Suppressor macrophage treated with lipopolysaccharide for 1 hour (primary cell): ENCODE measurements at regions not wholly inside any gene's neighbourhood (a gene's known extent, or its start where the extent isn't known, plus 50 kb on each side); places are given as distances from the start of the nearest gene placed in this dataset.
A peak's percentile ranks its signal among the peaks of the same experiment; 100 is the strongest.

Source experiments
- DNase-seq, 3 donors: peaks; one replicate each; pipeline ENCODE4 v3.0.0-alpha.2; 2020 to 2022

DNA sequence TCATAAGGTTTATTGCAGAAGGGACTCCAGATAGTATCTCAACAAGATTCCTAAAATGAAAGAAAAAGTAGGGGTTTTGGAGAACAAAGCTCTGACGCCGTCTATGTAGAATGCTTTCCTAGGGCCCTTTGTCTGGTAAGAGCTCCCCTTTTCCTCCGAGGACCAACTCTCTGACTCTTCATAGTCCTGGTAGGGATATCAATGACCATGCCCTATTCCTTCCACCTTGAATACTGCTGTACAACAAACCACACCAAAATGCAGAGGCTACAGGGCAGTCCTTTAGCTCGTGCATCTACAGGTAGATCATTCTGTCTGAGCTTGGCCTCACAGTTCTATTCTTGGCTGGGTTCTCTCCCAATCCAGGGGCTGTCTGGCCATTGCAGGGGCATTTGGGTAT, 190.3 kb downstream of the WDR11 start:
- DNase-seq, result no peak

DNA sequence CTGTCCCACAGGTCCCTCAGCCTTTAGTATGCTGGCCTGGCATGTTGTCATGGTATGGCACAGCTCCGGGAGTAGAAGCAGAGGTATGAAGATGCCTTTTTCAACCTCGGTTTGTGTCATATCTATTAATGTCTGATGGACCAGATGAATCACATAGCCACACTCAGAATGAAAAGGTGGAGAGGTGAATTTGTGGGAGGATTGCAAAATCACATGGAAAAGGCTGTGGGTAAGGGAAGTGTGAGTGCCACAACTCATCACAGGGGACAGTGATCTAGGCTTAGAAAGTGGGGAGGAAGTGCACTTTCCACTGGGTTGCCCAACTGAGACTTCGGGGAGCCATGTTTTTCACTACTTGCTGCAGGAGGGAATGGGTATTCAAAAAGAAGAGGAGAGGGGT, 190.7 kb downstream of the WDR11 start:
- no peak for DNase-seq

DNA sequence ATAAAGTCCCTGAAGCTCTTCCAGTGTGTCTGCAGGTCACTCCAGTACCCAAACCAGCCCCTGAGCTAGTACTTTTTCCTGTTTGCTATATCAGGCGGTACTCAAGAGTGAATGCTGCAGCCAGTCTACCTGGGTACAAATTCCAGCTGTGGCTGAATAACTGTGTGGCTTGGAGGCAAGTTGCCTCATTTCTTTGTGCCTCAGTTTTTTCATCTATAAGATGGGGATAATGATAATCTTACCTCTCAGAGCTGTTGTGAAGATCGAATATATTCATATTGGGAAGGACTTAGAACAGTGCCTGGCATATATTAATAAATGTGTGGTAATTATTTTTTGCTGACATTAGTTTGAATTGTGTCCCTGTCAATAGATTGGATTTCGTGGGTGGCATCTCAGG, 191.2 kb downstream of the WDR11 start:
- no peak for DNase-seq

DNA sequence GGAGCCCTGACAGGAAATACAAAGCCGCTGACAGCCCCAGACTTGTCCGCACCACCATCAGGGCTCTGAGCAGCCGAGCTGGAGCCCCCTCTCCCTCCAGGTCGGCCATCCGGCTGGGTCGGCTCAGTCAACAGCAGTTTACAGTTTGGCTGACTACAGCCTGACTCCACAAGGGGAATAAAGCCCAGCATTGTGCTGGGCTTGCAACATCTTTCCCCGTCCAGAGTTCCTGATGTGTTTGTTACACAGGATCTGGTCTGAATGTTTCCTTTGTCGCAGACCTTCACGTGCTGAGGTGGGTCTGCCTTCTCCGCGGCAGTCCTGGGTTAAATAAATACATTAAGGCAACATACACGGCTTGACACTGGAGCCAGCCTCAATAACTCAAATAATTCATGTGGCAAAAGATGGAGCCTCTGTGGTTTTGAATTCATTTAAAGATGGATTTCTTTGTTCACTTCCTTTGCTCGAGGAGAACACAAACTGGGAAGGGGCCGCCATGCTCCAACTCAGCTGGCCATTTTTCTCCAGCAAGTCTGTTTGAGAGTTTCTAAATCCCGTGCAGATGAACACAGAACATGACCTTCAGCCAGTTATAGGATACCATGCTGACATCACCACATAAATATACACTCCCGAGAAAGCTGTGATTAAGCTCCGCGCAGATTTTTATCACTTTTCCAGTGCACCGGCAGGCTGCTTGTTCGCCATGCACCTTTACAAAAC, 192.1 kb downstream of the WDR11 start:
- no peak for DNase-seq

DNA sequence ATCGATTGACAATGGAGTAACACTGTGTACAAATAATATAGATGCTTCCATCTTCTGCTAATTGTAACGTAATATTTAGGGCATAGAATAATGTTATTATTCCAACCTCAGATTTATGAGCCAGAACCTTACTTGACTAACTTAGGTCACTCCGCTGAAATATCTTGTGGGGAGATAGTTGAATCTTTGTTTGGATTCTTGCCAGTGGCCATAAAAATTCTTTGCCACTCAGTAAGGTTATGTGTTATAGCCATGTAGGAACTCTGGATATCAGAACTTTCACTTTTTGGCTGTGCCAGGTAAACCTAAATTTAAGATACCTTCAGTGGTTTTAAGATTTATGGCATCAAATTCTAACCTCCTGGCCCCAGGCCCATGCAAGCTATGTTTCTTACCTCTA, 197.6 kb downstream of the WDR11 start:
- no peak for DNase-seq

DNA sequence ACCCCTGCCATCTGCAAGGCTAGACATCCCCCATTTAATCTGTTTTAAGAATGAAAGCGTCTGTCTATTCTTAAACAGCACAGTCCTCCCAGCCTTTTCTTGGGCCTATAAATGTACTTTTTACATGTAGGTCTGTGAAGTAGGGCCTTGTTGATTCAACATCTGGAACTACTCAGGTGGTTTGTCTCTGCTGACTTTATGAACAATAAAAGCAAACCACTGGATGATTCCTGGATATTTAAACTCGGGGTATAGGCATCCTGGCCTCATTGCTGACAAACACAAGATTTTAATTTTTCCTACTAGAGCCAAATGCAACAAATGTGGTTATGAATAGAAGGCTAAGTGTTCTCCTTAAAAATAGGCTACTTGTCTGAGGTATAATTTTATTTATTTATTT, 198.3 kb downstream of the WDR11 start:
- DNase-seq, result no peak

DNA sequence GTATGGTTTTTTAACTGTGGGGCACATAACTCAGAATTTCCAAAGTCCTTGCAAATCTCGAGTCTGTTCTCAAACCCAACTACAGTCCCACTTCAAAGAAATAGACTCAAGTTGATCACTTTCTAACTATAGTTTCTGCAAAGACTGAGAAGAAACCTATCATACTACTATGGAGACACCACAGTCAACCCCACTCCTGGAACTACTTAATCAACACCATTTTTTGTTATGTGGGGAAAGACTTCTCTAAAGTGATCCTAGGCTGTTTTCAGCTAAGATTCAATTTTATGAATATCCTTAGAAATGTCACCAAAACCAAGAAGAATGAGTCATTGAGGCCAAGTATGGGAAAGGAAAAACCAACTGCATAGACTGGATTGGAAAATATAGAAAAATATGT, 198.8 kb downstream of the WDR11 start:
- DNase-seq, result no peak

DNA sequence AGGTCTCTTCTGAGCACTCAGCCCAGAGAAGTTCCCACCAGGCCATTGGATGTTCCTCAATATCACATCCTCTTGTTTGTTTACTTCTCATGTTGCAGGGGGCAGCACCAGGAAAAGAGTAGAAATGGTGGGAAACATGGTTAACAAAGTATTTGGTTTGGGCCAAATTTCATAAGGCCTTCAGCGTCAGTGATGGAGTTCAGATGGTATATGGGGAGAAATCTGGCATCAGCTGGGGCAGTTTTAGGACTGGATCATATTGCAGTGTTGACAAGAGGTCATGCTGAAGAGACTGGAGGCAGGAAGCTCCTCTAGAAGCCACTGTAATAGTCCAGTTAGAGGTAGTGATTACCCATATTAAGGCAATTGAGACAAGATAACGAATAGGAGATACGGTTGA, 200.0 kb downstream of the WDR11 start:
- DNase-seq, result no peak

DNA sequence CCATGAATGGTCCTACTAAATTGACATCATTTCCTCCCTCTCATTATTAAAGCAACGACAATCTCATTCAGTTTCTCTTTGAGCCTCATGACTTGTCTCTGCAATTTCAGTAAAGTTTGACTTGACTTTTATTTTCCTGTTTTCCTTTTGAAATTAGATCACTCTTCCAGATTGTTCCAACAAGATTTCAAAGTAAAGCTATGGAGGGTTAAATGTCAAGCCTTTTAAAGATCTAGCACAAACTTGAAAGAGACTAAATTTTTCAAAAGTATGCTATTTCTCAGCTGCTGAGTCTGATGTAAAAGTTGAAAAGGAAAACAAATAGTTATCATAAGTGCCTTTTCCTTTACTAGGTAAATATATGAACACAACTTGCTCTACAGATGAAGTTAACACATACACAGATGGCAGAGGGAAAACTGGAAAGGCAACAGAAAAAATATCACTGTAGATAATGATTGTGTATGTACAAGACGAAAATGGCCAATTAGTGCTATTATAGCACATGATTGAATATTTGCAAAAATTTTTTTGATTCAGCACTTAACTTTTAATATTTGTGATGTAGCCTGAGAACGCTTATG, 200.6 kb downstream of the WDR11 start:
- no peak for DNase-seq

DNA sequence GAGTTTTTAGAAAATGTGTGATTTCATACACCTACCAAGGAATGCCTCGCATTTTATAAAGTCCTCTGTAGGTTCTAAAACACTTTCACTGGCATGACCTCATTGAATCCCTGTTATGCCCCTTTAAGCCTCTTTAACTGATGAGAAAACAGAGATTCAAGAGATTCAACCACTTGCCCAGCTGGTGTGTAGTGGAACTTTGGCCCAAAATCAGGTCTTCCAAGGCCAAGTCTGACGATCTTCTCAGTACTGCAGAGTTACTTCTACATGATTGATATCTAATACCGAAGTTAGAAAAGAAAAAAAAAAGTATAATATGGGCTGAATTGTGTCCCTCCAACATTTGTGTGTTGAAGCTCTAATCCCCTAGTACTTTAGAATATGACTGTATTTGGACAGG, 202.0 kb downstream of the WDR11 start:
- no peak for DNase-seq

DNA sequence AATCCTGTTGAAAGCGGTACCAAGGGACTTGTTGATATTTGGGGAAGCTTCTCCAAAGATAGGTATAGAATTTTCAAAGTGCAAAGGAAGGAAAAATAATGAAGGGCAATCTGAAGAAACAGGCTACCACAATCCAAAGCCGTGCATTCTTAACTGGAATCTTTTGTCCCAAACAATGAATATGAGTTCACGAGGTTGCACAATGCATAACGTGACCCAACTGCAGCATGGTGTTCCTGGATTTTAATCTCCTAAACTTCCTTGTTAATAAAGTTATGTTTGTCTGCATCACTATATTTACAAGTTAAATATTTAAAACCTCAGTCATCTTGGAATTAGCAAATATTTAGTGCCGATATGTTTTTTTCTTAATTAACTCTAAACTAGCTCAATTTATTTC, 203.7 kb downstream of the WDR11 start:
- no peak for DNase-seq

DNA sequence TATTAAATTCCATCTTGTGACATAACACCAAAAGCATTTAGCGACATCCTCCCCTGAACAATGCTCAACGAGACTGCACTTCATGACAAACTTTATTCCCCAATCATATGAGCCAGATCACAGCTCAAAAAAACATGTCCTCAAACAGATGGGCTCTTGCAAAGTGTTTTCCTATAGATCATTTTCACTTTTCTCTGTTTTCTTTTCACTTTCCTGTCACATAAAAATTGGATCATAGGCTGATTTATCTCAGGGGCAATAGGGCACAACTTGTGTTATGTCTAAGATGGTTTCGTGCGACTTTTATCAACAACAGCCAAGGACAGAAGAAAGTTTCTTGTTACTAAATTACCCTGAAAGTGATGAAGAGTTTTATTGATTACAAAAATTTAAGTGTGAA, 206.1 kb downstream of the WDR11 start:
- no peak for DNase-seq

DNA sequence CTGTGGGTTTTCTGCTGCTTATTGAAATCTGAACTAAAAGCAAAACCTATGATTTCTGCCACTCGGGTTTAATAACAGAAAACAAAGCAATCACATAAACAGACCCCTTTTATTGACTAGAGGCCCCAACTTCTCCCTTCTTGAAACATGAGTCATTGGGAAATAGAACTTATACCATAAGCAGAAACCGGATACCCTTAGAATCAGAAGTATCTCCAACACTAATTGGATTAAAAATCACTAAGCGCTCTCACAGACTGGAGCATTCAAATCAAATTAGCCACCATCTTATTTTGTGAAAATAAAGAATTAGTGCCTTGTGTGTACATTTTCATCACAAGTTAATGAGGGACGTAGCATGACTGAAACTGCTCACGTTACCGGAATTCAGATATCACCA, 206.9 kb downstream of the WDR11 start:
- no peak for DNase-seq

DNA sequence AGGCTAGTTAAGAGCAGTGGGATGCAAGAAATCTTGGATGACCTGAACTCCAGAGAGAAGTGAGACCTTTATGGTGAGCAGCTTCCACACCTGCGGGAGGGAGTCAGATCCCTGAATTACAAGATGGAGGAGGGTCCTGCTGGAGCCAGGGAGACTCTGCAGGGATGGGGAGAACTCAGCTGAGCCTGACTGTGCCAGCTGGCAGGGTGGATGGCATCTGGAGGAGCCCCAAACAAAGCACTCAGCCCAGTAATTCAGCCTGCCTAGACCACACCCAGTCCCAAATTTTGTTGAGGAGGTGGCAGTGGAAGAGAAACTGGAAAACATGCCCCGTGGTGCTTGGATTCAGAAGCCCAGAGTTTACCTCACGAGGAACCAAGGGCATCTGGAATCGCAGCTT, 208.2 kb downstream of the WDR11 start:
- no peak for DNase-seq

DNA sequence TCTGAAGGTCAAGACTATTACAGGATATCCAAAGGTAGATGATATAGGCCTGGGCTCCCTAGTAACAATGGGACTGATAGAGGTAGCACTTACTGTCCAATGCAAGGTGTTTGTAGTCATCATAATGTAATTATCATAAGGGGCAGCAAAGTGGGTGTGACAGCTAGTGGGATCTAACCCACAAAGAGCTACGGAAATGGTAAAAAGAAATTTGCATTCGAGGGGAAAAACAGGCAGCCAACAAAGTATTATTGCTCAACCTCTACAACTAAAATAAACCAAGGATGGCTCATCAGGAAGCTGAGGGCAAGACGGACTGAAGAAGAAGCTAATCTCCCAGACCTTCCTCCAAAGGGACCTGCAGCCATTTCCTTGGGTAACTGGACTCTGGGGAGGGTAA, 211.0 kb downstream of the WDR11 start:
- peak; percentile 37 to 76 (median 68) for DNase-seq

DNA sequence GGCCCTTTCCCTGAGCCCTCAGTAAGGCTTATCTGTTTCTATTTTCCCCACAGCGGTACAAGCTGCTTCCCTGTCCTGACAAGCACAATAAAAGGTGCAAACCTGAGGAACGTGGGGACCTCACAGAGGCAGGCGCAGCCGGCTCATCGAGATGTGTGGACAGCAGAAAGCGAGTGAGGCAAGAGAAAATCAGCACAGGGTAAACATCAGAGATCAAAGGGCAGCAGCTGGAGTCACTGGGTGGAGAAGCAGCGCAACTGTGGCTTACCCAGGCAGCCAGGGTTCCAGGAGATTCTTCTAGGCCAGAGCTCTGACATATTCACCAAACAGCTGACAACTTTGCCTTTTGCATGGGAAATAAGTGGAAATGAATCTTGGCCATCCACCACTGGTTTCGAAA, 212.6 kb downstream of the WDR11 start:
- DNase-seq, result no peak

DNA sequence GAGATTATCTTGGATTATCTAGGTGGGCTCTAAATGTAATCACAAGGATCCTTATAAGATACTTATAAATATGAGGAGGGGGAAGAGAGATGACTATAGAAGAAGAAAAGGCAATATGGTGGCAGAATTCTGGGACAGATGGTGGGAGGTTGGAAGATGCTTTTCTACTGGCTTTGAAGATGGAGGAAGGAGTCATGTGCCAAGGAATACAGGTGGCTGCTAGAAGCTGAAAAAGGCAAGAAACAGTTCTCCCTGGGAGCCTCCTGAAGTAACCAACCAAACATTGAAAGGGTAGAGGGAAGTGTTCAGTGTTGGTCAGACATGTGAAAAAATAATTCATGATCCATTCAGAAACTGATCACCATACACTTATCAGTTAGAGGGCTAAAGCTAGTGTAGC, 213.3 kb downstream of the WDR11 start:
- no peak for DNase-seq

DNA sequence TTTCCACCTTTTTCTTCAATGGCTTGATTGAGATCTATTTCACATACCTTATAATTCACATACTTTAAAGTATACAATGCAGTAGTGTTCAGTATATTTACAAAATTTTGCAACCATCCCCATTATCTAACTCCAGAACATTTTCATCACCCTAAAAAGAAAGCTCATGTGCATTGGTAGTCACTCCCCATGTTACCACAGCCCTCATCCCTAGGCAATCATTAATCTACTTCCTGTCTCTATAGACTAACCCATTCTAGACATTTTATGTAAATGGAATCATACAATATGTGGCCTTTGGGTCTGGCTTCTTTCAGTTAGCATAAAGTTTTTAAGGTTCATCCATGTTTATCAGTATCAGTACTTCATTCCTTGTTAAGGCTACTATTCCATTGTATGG, 214.2 kb downstream of the WDR11 start:
- peak in 1 of 3 donors; percentile 15 for DNase-seq

DNA sequence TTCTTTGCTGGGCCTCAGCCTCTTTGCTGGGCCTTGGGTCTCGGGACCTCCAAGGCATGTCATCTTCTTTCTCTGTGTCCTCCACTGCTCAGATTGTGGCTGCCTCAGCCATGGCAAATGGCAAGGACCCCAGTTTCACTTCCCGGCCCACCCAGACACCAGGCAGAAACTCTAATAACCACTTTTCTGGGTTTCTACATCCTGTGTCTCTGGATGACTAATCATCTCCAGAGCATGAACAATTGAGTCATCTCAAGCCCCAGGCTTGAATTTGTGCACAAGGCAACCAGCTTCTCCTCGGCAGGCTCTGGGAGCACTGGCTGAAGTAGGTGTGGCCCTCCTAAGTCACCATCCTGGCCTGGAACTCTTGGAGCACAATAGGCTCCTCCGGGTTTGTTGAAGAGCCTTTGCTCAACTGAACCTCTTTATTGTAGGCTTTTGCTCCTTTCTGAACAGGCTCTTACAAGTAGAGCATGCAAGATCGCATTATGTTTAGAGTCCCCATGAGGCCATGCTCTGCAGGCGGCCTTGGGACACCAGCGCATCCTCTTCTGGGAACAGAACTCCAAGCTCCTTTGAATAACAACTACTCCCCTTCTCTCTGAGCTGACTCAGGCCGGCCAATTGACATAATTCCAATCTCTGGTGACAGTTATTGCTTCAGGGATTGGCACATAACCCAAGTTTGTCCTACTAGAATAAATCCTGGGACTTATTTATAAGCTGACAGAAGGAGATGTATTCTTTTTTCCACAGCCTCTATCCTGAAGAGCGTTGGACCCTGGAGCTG, 218.1 kb downstream of the WDR11 start:
- DNase-seq, result peak; percentile 55 to 83 (median 81)

DNA sequence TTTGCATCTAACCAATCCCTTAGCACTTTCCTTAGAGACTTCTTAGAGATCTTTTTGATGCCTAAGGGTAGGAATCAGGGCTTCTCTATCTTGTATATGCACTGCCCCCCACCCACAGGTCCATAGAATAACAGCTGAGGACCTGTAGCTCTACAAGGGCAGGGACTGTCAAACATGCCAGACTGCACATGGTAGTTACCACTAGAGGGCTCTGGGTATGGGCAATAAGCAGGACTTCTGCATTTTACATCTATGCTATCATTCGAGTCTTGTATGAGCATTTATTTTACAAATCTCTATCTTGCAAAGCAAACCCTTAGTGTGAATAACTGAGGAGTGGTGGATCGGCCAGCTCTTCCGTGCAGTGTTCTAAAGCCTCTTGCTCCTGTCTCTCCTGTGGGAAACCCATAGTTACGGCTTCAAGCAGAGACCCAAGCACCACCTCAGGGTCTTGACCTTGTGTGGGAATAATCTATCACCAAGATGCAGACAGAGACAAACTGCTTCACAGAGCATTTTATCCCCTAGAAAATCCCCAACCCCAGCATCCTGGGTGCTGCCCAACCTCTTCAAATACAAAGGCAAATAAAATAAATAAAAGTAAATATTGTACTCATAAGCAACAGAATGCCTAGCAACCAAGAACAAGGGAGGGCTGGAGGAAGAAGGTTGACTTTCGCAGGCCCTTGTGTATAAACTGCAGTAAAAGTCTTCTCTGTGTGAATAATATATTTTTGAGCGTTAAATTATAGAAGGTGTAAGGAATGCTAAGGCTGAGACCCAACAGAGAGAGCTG, 219.3 kb downstream of the WDR11 start:
- peak; percentile 35 to 64 (median 52) for DNase-seq

DNA sequence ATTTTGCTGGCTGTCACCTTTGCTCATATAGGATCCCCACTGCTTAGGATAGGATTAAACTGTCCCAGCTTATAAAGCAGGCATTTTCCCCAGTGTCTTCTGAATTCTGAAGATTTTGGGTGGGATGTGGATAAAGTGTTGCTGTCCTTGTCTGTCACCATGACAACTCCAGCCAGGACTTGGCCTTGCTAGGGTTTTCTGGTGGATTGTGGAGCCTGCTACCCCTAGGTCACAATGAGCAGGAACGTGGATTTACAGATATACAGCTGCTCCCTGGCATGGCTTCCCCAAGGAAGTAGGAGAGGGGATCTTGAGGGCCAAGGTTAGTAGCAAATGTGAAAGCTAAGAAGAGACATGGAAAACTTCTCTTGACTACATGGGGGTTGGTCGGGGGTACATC, 220.7 kb downstream of the WDR11 start:
- no peak for DNase-seq

DNA sequence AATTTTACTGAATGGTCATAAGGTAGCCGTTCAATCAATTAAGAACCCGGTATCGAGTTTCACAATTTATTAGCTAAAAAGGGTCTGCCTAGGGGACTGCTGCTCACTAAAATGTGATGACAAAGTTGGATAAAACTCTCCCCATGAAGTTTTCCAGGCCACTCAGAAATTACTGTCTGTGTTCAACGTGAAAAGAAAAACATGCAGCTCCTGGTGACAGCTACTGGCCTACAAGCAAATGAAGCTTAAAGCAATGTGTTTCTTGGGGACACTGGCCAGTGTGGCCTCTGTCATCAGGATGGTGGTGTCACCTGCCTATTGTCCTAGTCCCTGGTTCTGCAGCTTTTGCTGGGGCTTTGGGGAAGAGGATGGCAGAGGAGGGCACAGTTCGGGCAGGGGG, 222.6 kb downstream of the WDR11 start:
- DNase-seq, result no peak
